SK-N-SH treated with all-trans-retinoic acid at 6 μM for 48 hours (cell line): ENCODE measurements at regions not wholly inside any gene's neighbourhood (a gene's known extent, or its start where the extent isn't known, plus 50 kb on each side); places are given as distances from the start of the nearest gene placed in this dataset.

Experiments used
- ATAC-seq: fragments of 200-7000 bp; cut with Tn5 transposase; 3 replicates; pipeline ENCODE4 v1.9.1; 2020; ENCODE audit warnings: mild to moderate bottlenecking, moderate library complexity
- ARNTL ChIP-seq: fragments of 450-650 bp; formaldehyde crosslinking; IDR thresholded peaks from 2 replicates; pipeline ENCODE4 v1.5.0; 2020; ENCODE audit warnings: low read depth, mild to moderate bottlenecking, moderate library complexity, borderline replicate concordance
- BACH2 ChIP-seq: fragments of 250-450 bp; sonication (Bioruptor Pico); IDR thresholded peaks from 2 replicates; pipeline ENCODE4 v1.9.0; 2021; ENCODE audit warnings: mild to moderate bottlenecking, borderline replicate concordance
- CREB5 ChIP-seq: fragments of 250-450 bp; sonication (Bioruptor Pico); IDR thresholded peaks from 2 replicates; pipeline ENCODE4 v1.5.1; 2020; ENCODE audit warnings: low read depth, mild to moderate bottlenecking, moderate library complexity
- CSDC2 ChIP-seq: fragments of 250-450 bp; sonication (Bioruptor Pico); IDR thresholded peaks from 2 replicates; pipeline ENCODE4 v1.5.0; 2020; ENCODE audit warnings: mild to moderate bottlenecking, moderate library complexity
- CSRNP3 ChIP-seq: fragments of 250-450 bp; sonication (Bioruptor Pico); IDR thresholded peaks from 2 replicates; pipeline ENCODE4 v1.5.1; 2021; ENCODE audit warnings: mild to moderate bottlenecking, moderate library complexity
- ESRRG ChIP-seq: fragments of 250-450 bp; sonication (Bioruptor Pico); IDR thresholded peaks from 2 replicates; pipeline ENCODE4 v1.6.1; 2021; ENCODE audit warnings: mild to moderate bottlenecking
- GLIS3 ChIP-seq: fragments of 250-450 bp; sonication (Bioruptor Pico); IDR thresholded peaks from 2 replicates; pipeline ENCODE4 v1.5.0; 2020; ENCODE audit warnings: mild to moderate bottlenecking, moderate library complexity
- ISL1 ChIP-seq: fragments of 250-450 bp; sonication (Bioruptor Pico); IDR thresholded peaks from 2 replicates; pipeline ENCODE4 v2.1.2; 2022; ENCODE audit warnings: mild to moderate bottlenecking, moderate library complexity
- OSR1 ChIP-seq: fragments of 250-450 bp; sonication (Bioruptor Pico); IDR thresholded peaks from 2 replicates; pipeline ENCODE4 v1.8.0; 2022; ENCODE audit warnings: moderate library complexity, mild to moderate bottlenecking, inconsistent platforms
- PATZ1 ChIP-seq: fragments of 250-450 bp; sonication (Bioruptor Pico); IDR thresholded peaks from 2 replicates; pipeline ENCODE4 v1.8.0; 2020; ENCODE audit warnings: mild to moderate bottlenecking, moderate library complexity, borderline replicate concordance
- PPARA ChIP-seq: fragments of 250-450 bp; sonication (Bioruptor Pico); IDR thresholded peaks from 2 replicates; pipeline ENCODE4 v1.5.0; 2020; ENCODE audit warnings: mild to moderate bottlenecking, borderline replicate concordance
- SNAI2 ChIP-seq: fragments of 250-450 bp; sonication (Bioruptor Pico); IDR thresholded peaks from 2 replicates; pipeline ENCODE4 v1.5.0; 2020; ENCODE audit warnings: mild to moderate bottlenecking, moderate library complexity
- TCF4 ChIP-seq: fragments of 250-450 bp; sonication (Bioruptor Pico); IDR thresholded peaks from 2 replicates; pipeline ENCODE4 v1.8.0; 2021; ENCODE audit warnings: mild to moderate bottlenecking, moderate library complexity, borderline replicate concordance
- TOX ChIP-seq: fragments of 250-450 bp; sonication (Bioruptor Pico); IDR thresholded peaks from 2 replicates; pipeline ENCODE4 v1.8.0; 2021; ENCODE audit warnings: mild to moderate bottlenecking, moderate library complexity, borderline replicate concordance
- TSHZ2 ChIP-seq: fragments of 250-450 bp; sonication (Bioruptor Pico); IDR thresholded peaks from 2 replicates; pipeline ENCODE4 v1.5.0; 2020; ENCODE audit warnings: mild to moderate bottlenecking, moderate library complexity
- ZC3H10 ChIP-seq: fragments of 250-450 bp; sonication (Bioruptor Pico); IDR thresholded peaks from 2 replicates; pipeline ENCODE4 v1.5.1; 2021; ENCODE audit warnings: mild to moderate bottlenecking, moderate library complexity
- ZFP3 ChIP-seq: fragments of 250-450 bp; sonication (Bioruptor Pico); IDR thresholded peaks from 2 replicates; pipeline ENCODE4 v1.5.0; 2020; ENCODE audit warnings: mild to moderate bottlenecking, moderate library complexity
- ZFP30 ChIP-seq: fragments of 450-650 bp; formaldehyde crosslinking; IDR thresholded peaks from 2 replicates; pipeline ENCODE4 v1.5.0; 2022; ENCODE audit warnings: mild to moderate bottlenecking, moderate library complexity
- ZNF565 ChIP-seq: fragments of 450-650 bp; formaldehyde crosslinking; conservative IDR thresholded peaks from 2 replicates; pipeline ENCODE4 v1.5.0; 2020; ENCODE audit warnings: low read depth, mild to moderate bottlenecking, moderate library complexity
- ZNF70 ChIP-seq: fragments of 450-650 bp; formaldehyde crosslinking; IDR thresholded peaks from 2 replicates; pipeline ENCODE4 v1.5.0; 2020; ENCODE audit warnings: mild to moderate bottlenecking, moderate library complexity
- ZNF8 ChIP-seq: fragments of 450-650 bp; formaldehyde crosslinking; IDR thresholded peaks from 2 replicates; pipeline ENCODE4 v1.5.0; 2020; ENCODE audit warnings: mild to moderate bottlenecking, moderate library complexity

- no peak for TF ChIP-seq ZNF70 (CRISPR knock-in tag)
- TF ChIP-seq ZC3H10 (CRISPR knock-in tag), result no peak
- no peak for TF ChIP-seq ZNF565
- no peak for TF ChIP-seq TSHZ2 (CRISPR knock-in tag)
- TF ChIP-seq PPARA (CRISPR knock-in tag), result no peak
- TF ChIP-seq CSDC2 (CRISPR knock-in tag), result no peak
- no peak for TF ChIP-seq ZNF8 (CRISPR knock-in tag)
- TF ChIP-seq BACH2 (CRISPR knock-in tag), result no peak
- no peak for TF ChIP-seq ZFP30
- no peak for TF ChIP-seq TOX (CRISPR knock-in tag)
- no peak for TF ChIP-seq ZFP3 (CRISPR knock-in tag)
- no peak for ATAC-seq
Measured at GRCh38 chr5:111975133-111975532, 218.1 kb upstream of the NREP start.

- TF ChIP-seq ISL1 (peak; percentile 62; the same call in 1 of the 2 replicates), ZFP3 (CRISPR knock-in tag) (no peak), CSDC2 (CRISPR knock-in tag) (0 out of 2 replicates have a peak, but pooled peaks have one; percentile 12), CREB5 (CRISPR knock-in tag) (no peak), TCF4 (no peak), ZFP30 (no peak), ZNF565 (no peak), GLIS3 (CRISPR knock-in tag) (no peak), ARNTL (no peak)
- peak; percentile 19; the same call in 2 of the 3 replicates for ATAC-seq
Measured at GRCh38 chr5:111973961-111974360, 217.0 kb upstream of the NREP start.

- no peak for ATAC-seq
- TF ChIP-seq TOX (CRISPR knock-in tag), result no peak
Measured at GRCh38 chr5:111972548-111972947, 215.6 kb upstream of the NREP start.

GRCh38 chr5:111972080-111972479 lies 215.1 kb upstream of the NREP start:
- ATAC-seq, result no peak
- no peak for TF ChIP-seq GLIS3 (CRISPR knock-in tag)
- TF ChIP-seq TSHZ2 (CRISPR knock-in tag), result no peak
- TF ChIP-seq ESRRG, result no peak
- no peak for TF ChIP-seq ZNF565
- no peak for TF ChIP-seq ZNF70 (CRISPR knock-in tag)
- TF ChIP-seq ZC3H10 (CRISPR knock-in tag), result no peak
- TF ChIP-seq CSRNP3, result no peak
- no peak for TF ChIP-seq ZFP30
- no peak for TF ChIP-seq SNAI2 (CRISPR knock-in tag)
- no peak for TF ChIP-seq OSR1 (CRISPR knock-in tag)
- no peak for TF ChIP-seq TCF4
- no peak for TF ChIP-seq PPARA (CRISPR knock-in tag)
- no peak for TF ChIP-seq ISL1
- no peak for TF ChIP-seq ZFP3 (CRISPR knock-in tag)
- no peak for TF ChIP-seq PATZ1
